ENCODE measurements at regions not wholly inside any gene's neighbourhood (a gene's known extent, or its start where the extent isn't known, plus 50 kb on each side); places are given as distances from the start of the nearest gene placed in this dataset.

GRCh38 chr16:60091071-60091470 is 1357.0 kb upstream of the GOT2 start:
- TF ChIP-seq POLR2A (IDR thresholded peaks at IDR 0.05) = no peak
- TF ChIP-seq CTCF (IDR thresholded peaks at IDR 0.05) = no peak

Measured in lower leg skin (tissue), 3 donors.